Sigmoid colon (tissue), 4 donors: ENCODE measurements at regions not wholly inside any gene's neighbourhood (a gene's known extent, or its start where the extent isn't known, plus 50 kb on each side); places are given as distances from the start of the nearest gene placed in this dataset.
"Not testable (repeated sequence)": the region's sequence is repeated elsewhere in the genome, so short reads cannot be mapped to it uniquely, and the experiment has no call there.

ENCODE experiments used
- CTCF ChIP-seq, 4 experiments: fragments of 450-650 bp in 3 of 4; fragments of 200-600 bp in 1 of 4; IDR thresholded peaks; one replicate each; pipeline ENCODE4 v1.5.1; 2016 to 2019; ENCODE audit warnings: antibody characterized with exemption in 4 of 4, mild to moderate bottlenecking in 3 of 4, moderate library complexity in 2 of 4
- EP300 ChIP-seq, 4 donors: sonication (generic); formaldehyde crosslinking; IDR thresholded peaks; one replicate each; pipeline ENCODE4 v1.6.1; 2017; ENCODE audit warnings: antibody characterized with exemption in 4 of 4
- POLR2A ChIP-seq, 2 donors: fragments of 450-650 bp; IDR thresholded peaks; one replicate each; pipeline ENCODE4 v1.6.1; 2016; ENCODE audit warnings: antibody characterized with exemption in 2 of 2, mild to moderate bottlenecking in 2 of 2, moderate library complexity in 2 of 2
- POLR2AphosphoS5 ChIP-seq, 4 donors: sonication (generic); formaldehyde crosslinking; IDR thresholded peaks; one replicate each; pipeline ENCODE4 v1.6.1; 2017; ENCODE audit warnings: antibody characterized with exemption in 4 of 4

GRCh38 chr1:120342231-120343073, 72.4 kb upstream of the NBPF8 start:
- TF ChIP-seq CTCF, EP300, POLR2AphosphoS5, POLR2A (IDR thresholded peaks at IDR 0.05): not testable (repeated sequence)
